ENCODE measurements at regions not wholly inside any gene's neighbourhood (a gene's known extent, or its start where the extent isn't known, plus 50 kb on each side); places are given as distances from the start of the nearest gene placed in this dataset.

DNA sequence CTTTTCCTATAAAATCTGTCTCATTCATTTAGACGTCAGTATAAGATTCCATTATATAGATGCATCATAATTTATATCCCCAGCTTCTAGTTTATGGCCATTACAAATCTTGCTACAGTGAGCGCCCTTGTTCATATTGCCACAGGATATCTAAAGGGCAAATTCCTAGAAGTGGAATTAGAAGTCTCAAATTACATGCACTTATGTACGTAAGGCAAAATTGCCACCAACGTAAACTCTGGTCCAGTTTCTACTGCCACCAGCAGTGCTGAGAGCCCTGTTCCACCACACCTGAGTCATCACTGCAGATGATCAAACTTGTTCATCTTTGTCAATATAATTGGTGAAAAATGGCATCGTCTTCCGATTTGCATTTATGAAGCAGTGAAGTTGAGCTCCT lies 90.9 kb upstream of the ID2 start:
- no peak overlapping the region for H3K4me3 ChIP-seq (ENCODE audit: low read length, poor library complexity, severe bottlenecking)
- H2AFZ ChIP-seq (ENCODE audit: low read length): no peak overlapping the region
- H3K27me3 ChIP-seq (ENCODE audit: insufficient read depth, low read length, poor library complexity, severe bottlenecking): no peaks in the 10 kb centered on the region
- H3K4me1 ChIP-seq (ENCODE audit: insufficient read depth, low read length, poor library complexity, severe bottlenecking): peaks cover 19% of the 10 kb centered on the region
- no peaks in the 10 kb centered on the region for H3K79me2 ChIP-seq (ENCODE audit: insufficient read depth, low read length)
- H3K4me2 ChIP-seq (ENCODE audit: low read depth, low read length, poor library complexity, severe bottlenecking): no peak overlapping the region
- H3K9ac ChIP-seq (ENCODE audit: low read depth, low read length, poor library complexity, severe bottlenecking): no peak overlapping the region
- no peaks in the 10 kb centered on the region for H3K9me3 ChIP-seq (ENCODE audit: insufficient read depth, low read depth, low read length)
- no peaks in the 10 kb centered on the region for H3F3A ChIP-seq (ENCODE audit: low read depth)
- no peaks in the 10 kb centered on the region for H3K9me2 ChIP-seq (replicated peaks; ENCODE audit: low read depth, low read length)
- TF ChIP-seq, protein P1, sequence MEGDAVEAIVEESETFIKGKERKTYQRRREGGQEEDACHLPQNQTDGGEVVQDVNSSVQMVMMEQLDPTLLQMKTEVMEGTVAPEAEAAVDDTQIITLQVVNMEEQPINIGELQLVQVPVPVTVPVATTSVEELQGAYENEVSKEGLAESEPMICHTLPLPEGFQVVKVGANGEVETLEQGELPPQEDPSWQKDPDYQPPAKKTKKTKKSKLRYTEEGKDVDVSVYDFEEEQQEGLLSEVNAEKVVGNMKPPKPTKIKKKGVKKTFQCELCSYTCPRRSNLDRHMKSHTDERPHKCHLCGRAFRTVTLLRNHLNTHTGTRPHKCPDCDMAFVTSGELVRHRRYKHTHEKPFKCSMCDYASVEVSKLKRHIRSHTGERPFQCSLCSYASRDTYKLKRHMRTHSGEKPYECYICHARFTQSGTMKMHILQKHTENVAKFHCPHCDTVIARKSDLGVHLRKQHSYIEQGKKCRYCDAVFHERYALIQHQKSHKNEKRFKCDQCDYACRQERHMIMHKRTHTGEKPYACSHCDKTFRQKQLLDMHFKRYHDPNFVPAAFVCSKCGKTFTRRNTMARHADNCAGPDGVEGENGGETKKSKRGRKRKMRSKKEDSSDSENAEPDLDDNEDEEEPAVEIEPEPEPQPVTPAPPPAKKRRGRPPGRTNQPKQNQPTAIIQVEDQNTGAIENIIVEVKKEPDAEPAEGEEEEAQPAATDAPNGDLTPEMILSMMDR (conservative IDR thresholded peaks at IDR 0.05; ENCODE audit: low read length): no peak
- TF ChIP-seq EZH2phosphoT487 (IDR thresholded peaks at IDR 0.05; ENCODE audit: borderline replicate concordance): no peak
- no peaks in the 10 kb centered on the region for H4K20me1 ChIP-seq (ENCODE audit: insufficient read depth, low read length, poor library complexity, severe bottlenecking)
- H3K36me3 ChIP-seq (ENCODE audit: insufficient read depth, low read length): no peaks in the 10 kb centered on the region

DNA sequence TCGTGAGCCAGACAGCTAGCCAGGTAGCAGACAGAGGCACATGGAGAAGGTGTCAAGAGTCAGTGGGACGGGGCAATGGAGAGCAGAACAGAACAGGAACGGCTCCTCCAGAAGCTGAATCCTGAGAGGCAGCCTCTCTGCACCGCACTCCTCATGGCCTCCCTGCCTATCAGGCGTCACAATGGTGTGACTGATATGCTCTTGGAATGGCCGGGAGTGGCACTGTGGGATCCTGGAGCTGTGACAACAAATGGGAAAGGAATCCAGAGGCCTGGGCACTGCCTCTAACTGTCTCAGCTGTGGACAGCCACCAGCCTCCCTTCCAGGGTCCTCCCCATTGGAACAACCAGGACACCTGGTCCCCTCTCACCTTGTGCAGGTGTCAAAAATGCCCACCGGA lies 89.1 kb upstream of the ID2 start:
- Histone ChIP-seq H2AFZ (ENCODE audit: low read length) (no peak overlapping the region), H3K4me2 (ENCODE audit: low read depth, low read length, poor library complexity, severe bottlenecking) (no peak overlapping the region)
- TF ChIP-seq, protein P1 (conservative IDR thresholded peaks at IDR 0.05; ENCODE audit: low read length): no peak

DNA sequence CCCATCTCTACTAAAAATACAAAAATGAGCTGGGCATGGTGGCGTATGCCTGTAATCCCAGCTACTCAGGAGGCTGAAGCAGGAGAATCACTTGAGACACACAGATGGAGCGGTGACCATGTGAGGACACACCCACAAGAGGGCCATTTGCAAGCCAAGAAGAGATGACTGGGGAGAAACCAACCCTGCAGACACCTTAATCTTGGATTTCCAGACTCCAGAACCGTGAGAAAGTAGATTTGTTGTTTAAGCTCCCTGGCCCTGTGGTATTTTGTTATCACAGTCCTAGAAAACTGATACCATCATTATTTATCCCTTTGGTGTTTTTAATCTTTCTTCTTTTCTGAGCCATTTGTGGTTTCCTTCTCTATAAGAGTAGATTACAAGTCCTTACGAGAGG lies 88.6 kb upstream of the ID2 start:
- no peaks in the 10 kb centered on the region for H3K36me3 ChIP-seq (ENCODE audit: insufficient read depth, low read length)
- H3K9me3 ChIP-seq (ENCODE audit: insufficient read depth, low read depth, low read length): no peaks in the 10 kb centered on the region
- no peaks in the 10 kb centered on the region for H3F3A ChIP-seq (ENCODE audit: low read depth)
- no peak overlapping the region for H3K9ac ChIP-seq (ENCODE audit: low read depth, low read length, poor library complexity, severe bottlenecking)
- no peak overlapping the region for H2AFZ ChIP-seq (ENCODE audit: low read length)
- no peak overlapping the region for H3K4me2 ChIP-seq (ENCODE audit: low read depth, low read length, poor library complexity, severe bottlenecking)
- no peak for TF ChIP-seq EZH2phosphoT487 (IDR thresholded peaks at IDR 0.05; ENCODE audit: borderline replicate concordance)
- TF ChIP-seq, protein P1 (conservative IDR thresholded peaks at IDR 0.05; ENCODE audit: low read length): no peak
- no peaks in the 10 kb centered on the region for H3K27me3 ChIP-seq (ENCODE audit: insufficient read depth, low read length, poor library complexity, severe bottlenecking)
- peaks cover 13% of the 10 kb centered on the region for H3K4me1 ChIP-seq (ENCODE audit: insufficient read depth, low read length, poor library complexity, severe bottlenecking)
- no peaks in the 10 kb centered on the region for H4K20me1 ChIP-seq (ENCODE audit: insufficient read depth, low read length, poor library complexity, severe bottlenecking)
- H3K9me2 ChIP-seq (replicated peaks; ENCODE audit: low read depth, low read length): no peaks in the 10 kb centered on the region
- no peaks in the 10 kb centered on the region for H3K79me2 ChIP-seq (ENCODE audit: insufficient read depth, low read length)
- no peak overlapping the region for H3K4me3 ChIP-seq (ENCODE audit: low read length, poor library complexity, severe bottlenecking)

More for the DNA sequence above, 89.1 kb upstream of the ID2 start:
- Histone ChIP-seq H3K9me2 (replicated peaks; ENCODE audit: low read depth, low read length) (no peaks in the 10 kb centered on the region), H3K9me3 (ENCODE audit: insufficient read depth, low read depth, low read length) (no peaks in the 10 kb centered on the region), H3K9ac (ENCODE audit: low read depth, low read length, poor library complexity, severe bottlenecking) (no peak overlapping the region), H3K79me2 (ENCODE audit: insufficient read depth, low read length) (no peaks in the 10 kb centered on the region), H3F3A (ENCODE audit: low read depth) (no peaks in the 10 kb centered on the region), H4K20me1 (ENCODE audit: insufficient read depth, low read length, poor library complexity, severe bottlenecking) (no peaks in the 10 kb centered on the region), H3K4me1 (ENCODE audit: insufficient read depth, low read length, poor library complexity, severe bottlenecking) (peaks cover 17% of the 10 kb centered on the region), H3K27me3 (ENCODE audit: insufficient read depth, low read length, poor library complexity, severe bottlenecking) (no peaks in the 10 kb centered on the region), H3K36me3 (ENCODE audit: insufficient read depth, low read length) (no peaks in the 10 kb centered on the region), H3K4me3 (ENCODE audit: low read length, poor library complexity, severe bottlenecking) (no peak overlapping the region)

Data from Loucy (cell line).